Breast epithelium (tissue), 4 donors: ENCODE measurements at regions not wholly inside any gene's neighbourhood (a gene's known extent, or its start where the extent isn't known, plus 50 kb on each side); places are given as distances from the start of the nearest gene placed in this dataset.
"Not testable (repeated sequence)": the region's sequence is repeated elsewhere in the genome, so short reads cannot be mapped to it uniquely, and the experiment has no call there.

ENCODE experiments used
- DNase-seq, 2 donors: peaks; one replicate each; pipeline ENCODE4 v3.0.0-alpha.2; 2019; ENCODE audit warnings: low spot score in 2 of 2
- H3K27ac ChIP-seq, 2 donors: fragments of 200-600 bp; sonication (generic) in 1 of 2; one replicate each; pipeline ENCODE4 v1.5.1; 2016 to 2019; ENCODE audit warnings: mild to moderate bottlenecking in 1 of 2
- H3K27me3 ChIP-seq, 2 donors: fragments of 200-600 bp; sonication (generic) in 1 of 2; one replicate each; pipeline versions ENCODE4 v1.5.1 to v1.6.0; 2017 to 2019; ENCODE audit warnings: control low read depth in 1 of 2, mild to moderate bottlenecking in 1 of 2
- H3K36me3 ChIP-seq: fragments of 200-600 bp; one replicate; pipeline ENCODE4 v1.5.1; 2019
- H3K4me1 ChIP-seq, 2 donors: fragments of 200-600 bp; sonication (generic); one replicate each; pipeline ENCODE4 v1.5.1; 2016 to 2019; ENCODE audit warnings: control low read depth in 1 of 2
- H3K4me3 ChIP-seq, 3 donors: fragments of 200-600 bp; sonication (generic); 1 replicate in 2 of 3; 2 replicates in 1 of 3; pipeline ENCODE4 v1.5.1; 2016 to 2019; ENCODE audit warnings: mild to moderate bottlenecking in 3 of 3, moderate library complexity in 2 of 3
- H3K9me3 ChIP-seq, 2 donors: fragments of 200-600 bp; sonication (generic) in 1 of 2; one replicate each; pipeline ENCODE4 v1.5.1; 2016 to 2019; ENCODE audit warnings: control low read depth in 1 of 2
- POLR2A ChIP-seq: fragments of 450-650 bp; IDR thresholded peaks from one replicate; pipeline ENCODE4 v1.6.1; 2016; ENCODE audit warnings: antibody characterized with exemption, mild to moderate bottlenecking, moderate library complexity
- POLR2AphosphoS5 ChIP-seq, 3 donors: sonication (generic); formaldehyde crosslinking; IDR thresholded peaks; one replicate each; pipeline ENCODE4 v1.6.1; 2017; ENCODE audit warnings: antibody characterized with exemption in 3 of 3
- intact Hi-C: fragments of 100-400 bp; cut with DNase I; formaldehyde crosslinking; loops from one replicate; pipeline ENCODE4 v1.15.1; 2023; ENCODE audit warnings: low total_unique reads
- TF ChIP-seq, protein P1 (sequence below), 3 donors: fragments of 450-650 bp; IDR thresholded peaks; one replicate each; pipeline ENCODE4 v1.5.1; 2016 to 2017; ENCODE audit warnings: antibody characterized with exemption in 3 of 3, mild to moderate bottlenecking in 3 of 3, moderate library complexity in 3 of 3

DNA sequence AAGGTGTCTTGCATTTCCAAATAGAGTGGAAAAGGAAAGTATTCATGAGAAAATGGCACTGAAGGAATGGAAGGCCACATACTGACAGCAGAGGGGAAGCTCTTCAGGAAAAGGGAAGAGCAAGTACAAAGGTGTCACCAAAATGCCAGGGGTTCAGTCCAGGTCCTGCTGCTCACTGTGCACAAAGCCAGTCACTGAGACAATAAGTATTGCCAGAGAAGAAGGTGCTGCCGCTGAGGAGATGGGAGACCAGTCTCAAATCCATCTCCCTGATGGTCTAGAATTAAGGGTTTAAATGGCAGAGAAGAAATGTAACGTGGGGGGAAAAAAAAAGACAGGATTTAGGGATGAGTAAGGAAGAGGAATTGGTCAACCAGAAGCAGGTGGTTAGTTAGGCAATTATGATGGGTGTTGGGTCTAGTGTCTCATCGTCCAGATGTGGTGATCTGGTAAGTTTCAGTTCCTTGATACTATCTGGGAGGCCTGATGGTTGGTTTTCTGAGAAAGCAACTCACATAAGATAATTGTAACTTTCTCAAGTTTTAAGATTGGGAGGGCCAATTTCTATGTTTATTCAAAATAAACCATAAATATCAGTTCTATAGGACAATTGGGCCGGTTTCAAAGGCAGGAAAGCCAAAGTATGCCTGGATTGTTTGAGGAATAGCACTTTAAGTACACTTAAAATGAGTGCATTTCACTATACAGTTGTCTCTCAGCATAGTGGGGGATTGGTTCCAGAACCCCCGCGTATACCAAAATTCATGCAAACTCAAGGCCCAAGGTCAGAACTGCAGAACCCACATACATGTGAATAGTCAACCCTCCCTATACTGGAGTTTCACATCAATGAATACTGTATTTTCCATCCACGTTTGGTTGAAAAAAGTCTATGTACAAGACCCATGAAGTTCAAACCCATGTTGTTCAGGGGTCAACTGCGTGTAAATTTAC, 109.1 kb upstream of the DNAJC10 start:
- Histone ChIP-seq H3K27ac (no peak overlapping the region), H3K36me3 (no peaks in the 10 kb centered on the region), H3K9me3 (peaks cover 0 to 6% of the 10 kb centered on the region in 2 donors), H3K27me3 (no peaks in the 10 kb centered on the region), H3K4me1 (no peaks in the 10 kb centered on the region), H3K4me3 (no peak overlapping the region)
- intact Hi-C loops, result loop anchor here (5.0 kb wide), 1 partner anchor 420 kb away; no protein-coding TSS in a partner anchor
- no peak for DNase-seq
- no peak for TF ChIP-seq POLR2A
- TF ChIP-seq, protein P1, sequence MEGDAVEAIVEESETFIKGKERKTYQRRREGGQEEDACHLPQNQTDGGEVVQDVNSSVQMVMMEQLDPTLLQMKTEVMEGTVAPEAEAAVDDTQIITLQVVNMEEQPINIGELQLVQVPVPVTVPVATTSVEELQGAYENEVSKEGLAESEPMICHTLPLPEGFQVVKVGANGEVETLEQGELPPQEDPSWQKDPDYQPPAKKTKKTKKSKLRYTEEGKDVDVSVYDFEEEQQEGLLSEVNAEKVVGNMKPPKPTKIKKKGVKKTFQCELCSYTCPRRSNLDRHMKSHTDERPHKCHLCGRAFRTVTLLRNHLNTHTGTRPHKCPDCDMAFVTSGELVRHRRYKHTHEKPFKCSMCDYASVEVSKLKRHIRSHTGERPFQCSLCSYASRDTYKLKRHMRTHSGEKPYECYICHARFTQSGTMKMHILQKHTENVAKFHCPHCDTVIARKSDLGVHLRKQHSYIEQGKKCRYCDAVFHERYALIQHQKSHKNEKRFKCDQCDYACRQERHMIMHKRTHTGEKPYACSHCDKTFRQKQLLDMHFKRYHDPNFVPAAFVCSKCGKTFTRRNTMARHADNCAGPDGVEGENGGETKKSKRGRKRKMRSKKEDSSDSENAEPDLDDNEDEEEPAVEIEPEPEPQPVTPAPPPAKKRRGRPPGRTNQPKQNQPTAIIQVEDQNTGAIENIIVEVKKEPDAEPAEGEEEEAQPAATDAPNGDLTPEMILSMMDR (IDR thresholded peaks at IDR 0.05), result no peak

DNA sequence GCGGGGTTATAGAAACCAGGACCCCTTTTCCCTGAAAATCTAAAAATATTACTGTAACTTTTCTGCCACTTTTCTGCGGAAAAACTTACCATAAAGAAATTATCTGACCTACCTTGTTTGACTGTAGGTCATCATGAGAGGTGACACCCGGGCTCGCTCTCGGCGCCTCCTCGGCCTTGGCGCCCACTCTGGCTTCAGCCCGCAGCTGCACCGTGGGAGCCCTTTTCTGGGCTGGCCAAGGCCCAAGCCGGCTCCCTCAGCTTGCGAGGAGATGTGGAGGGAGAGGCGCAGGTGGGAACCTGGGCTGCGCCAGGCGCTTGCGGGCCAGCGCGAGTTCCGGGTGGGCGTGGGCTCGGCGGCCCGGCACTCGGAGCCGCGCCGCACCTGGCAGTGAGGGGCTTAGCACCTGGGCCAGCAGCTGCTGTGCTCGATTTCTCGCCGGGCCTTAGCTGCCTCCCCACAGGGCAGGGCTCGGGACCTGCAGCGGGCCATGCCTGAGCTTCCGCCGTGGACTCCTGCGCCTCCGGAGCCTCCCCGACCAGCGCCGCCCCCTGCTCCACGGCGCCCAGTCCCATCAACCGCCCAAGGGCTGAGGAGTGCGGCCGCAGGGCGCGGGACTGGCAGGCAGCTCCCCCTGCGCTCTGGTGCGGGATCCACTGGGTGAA, 107.7 kb upstream of the DNAJC10 start:
- H3K27ac ChIP-seq, result no peak overlapping the region
- no peaks in the 10 kb centered on the region for H3K4me1 ChIP-seq
- DNase-seq, result no peak
- no peaks in the 10 kb centered on the region for H3K27me3 ChIP-seq
- peaks cover 0 to 6% of the 10 kb centered on the region in 2 donors for H3K9me3 ChIP-seq
- no peak for TF ChIP-seq POLR2AphosphoS5 (IDR thresholded peaks at IDR 0.05)
- TF ChIP-seq, protein P1 (IDR thresholded peaks at IDR 0.05), result no peak
- TF ChIP-seq POLR2A, result no peak
- no peaks in the 10 kb centered on the region for H3K36me3 ChIP-seq
- H3K4me3 ChIP-seq, result no peak overlapping the region
- intact Hi-C loops, result loop anchor here (5.0 kb wide), 1 partner anchor 421 kb away; no protein-coding TSS in a partner anchor

DNA sequence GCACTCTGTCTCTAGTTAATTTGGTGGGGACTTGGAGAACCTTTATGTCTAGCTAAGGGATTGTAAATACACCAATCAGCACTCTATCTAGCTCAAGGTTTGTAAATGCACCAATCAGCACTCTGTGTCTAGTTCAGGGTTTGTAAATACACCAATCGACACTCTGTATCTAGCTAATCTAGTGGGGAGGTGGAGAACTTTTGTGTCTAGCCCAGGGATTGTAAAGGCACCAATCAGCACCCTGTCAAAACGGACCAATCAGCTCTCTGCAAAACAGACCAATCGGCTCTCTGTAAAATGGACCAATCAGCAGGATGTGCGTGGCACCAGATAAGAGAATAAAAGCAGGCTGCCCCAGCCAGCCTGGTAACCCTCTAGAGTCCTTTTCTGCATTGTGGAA, 107.1 kb upstream of the DNAJC10 start:
- DNase-seq, H3K27me3 ChIP-seq, H3K27ac ChIP-seq, H3K9me3 ChIP-seq, H3K4me3 ChIP-seq, H3K36me3 ChIP-seq, H3K4me1 ChIP-seq: not testable (repeated sequence)
- intact Hi-C loops, result loop anchor here (5.0 kb wide), 1 partner anchor 422 kb away; no protein-coding TSS in a partner anchor

DNA sequence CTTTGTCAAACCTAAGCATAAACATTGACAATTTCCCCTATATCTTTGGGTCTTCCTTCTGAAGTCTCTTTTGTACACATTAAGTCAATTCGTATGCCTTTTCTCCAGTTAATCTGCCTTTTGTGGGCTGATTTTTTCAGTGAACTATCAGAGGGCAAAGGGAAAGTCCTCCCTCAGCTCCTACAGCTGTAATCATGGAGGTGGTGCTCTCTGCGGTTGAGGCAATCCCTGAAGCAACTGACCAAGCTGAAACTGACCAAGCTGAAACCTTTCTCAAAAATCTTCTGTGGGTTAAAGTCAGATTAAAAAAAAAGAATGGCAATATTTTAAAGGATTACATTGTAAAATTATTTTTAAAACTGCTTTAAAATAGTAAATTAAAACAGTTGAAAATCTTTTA, 105.8 kb upstream of the DNAJC10 start:
- no peak for TF ChIP-seq POLR2A
- no peak for TF ChIP-seq POLR2AphosphoS5 (IDR thresholded peaks at IDR 0.05)
- TF ChIP-seq, protein P1 (IDR thresholded peaks at IDR 0.05), result no peak
- H3K9me3 ChIP-seq, result peaks cover 0 to 6% of the 10 kb centered on the region in 2 donors
- intact Hi-C loops, result no loop called here
- no peak for DNase-seq
- no peaks in the 10 kb centered on the region for H3K36me3 ChIP-seq
- H3K27me3 ChIP-seq, result no peaks in the 10 kb centered on the region
- H3K4me3 ChIP-seq, result no peak overlapping the region
- no peaks in the 10 kb centered on the region for H3K4me1 ChIP-seq
- no peak overlapping the region for H3K27ac ChIP-seq

DNA sequence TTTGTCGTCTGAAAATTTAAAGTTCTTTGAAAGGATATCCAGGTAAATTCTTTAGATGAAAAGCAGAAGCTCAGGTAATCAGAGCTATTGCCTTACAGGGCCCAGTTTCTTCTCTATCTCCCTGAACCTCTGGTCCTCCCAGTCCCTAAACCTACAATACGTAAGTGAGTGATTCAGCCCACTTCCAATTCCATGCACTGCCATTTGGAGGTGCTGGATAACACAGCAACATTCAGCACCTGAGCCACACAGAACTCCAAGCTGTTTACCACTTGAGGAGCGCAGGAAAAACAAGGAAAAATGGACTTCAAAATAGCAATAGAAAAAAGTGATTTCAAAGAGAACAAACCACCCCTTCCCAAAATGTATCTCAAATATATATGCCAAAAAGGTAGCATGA, 105.0 kb upstream of the DNAJC10 start:
- intact Hi-C loops, result no loop called here
- Histone ChIP-seq H3K9me3 (peaks cover 0 to 6% of the 10 kb centered on the region in 2 donors), H3K27ac (no peak overlapping the region), H3K4me3 (no peak overlapping the region), H3K27me3 (no peaks in the 10 kb centered on the region), H3K4me1 (no peaks in the 10 kb centered on the region), H3K36me3 (no peaks in the 10 kb centered on the region)
- no peak for TF ChIP-seq POLR2A
- no peak for TF ChIP-seq POLR2AphosphoS5 (IDR thresholded peaks at IDR 0.05)
- TF ChIP-seq, protein P1 (IDR thresholded peaks at IDR 0.05), result no peak
- no peak for DNase-seq
